Muscle of back (tissue), 3 donors: ENCODE measurements at regions not wholly inside any gene's neighbourhood (a gene's known extent, or its start where the extent isn't known, plus 50 kb on each side); places are given as distances from the start of the nearest gene placed in this dataset.
"Not testable (repeated sequence)": the region's sequence is repeated elsewhere in the genome, so short reads cannot be mapped to it uniquely, and the experiment has no call there.

Experiments
- DNase-seq, 3 donors: peaks; one replicate each; pipeline versions ENCODE4 v3.0.0 to v3.0.0-alpha.2; 2013

DNA sequence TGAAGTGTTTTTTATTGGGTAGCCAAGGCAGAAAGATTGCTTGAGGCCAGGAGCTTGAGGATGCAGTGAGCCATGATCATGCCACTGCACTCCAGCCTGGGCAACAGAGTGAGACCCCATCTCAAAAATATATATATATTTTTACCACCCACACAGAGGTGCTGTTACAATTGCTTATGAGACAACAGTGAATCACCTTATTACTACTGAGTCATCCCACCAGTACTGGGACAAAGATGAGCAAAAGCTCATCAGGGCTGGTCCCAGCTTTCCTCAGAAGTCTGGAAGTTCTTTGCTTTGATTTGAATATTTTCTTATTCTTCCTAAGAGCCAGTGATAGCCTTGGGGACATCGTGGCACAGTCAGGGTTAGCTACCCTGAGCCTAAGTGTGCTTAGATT is 207.7 kb downstream of the SOX2 start:
- peak in 1 of 3 donors; percentile 8 for DNase-seq

DNA sequence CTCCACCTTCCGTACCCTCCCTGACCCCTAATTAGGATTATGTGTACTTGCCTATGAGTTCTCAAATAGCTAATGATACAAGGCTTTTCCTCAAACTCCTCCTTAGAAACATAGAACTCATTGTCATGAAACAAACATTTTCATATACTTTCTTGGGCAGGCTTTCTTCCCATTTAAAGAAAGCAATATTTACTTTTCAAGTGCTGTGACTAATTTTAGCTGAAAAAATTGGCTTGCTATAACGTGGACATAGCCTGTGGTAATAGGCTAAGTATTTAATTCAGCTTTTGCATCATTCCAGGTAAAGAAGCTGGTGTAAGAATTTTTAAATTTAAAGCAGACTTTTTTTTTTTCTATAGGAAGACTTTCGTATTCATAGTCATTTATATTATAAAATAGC is 208.7 kb downstream of the SOX2 start:
- DNase-seq, result no peak

DNA sequence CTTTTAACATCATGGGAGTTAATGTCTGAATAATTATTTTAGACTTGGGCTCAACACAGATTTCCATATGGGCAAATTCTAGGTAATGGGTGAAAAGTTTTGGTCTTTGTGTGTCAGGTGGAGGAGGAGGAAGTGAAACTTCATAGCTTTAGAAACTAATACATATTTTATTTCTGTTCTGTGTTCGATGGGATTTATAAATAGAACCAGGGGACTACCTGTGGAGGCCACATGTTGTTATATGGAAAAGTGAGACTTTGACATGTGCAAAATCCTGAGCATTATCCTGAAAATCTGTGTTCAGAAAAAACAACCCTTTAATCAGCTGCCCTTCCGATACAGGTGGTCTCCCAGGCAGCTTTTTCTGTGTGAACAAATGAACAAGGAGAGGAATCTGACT is 209.5 kb downstream of the SOX2 start:
- DNase-seq, result no peak

DNA sequence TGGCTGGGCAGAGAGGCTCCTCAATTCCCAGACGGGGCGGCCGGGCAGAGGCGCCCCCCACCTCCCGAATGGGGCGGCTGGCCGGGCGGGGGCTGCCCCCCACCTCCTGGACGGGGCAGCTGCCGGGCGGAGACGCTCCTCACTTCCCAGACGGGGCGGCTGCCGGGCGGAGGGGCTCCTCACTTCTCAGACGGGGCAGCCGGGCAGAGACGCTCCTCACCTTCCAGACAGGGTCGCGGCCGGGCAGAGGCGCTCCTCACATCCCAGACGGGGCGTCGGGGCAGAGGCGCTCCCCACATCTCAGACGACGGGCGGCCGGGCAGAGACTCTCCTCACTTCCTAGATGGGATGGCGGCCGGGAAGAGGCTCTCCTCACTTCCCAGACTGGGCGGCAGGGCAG is 214.1 kb downstream of the SOX2 start:
- not testable (repeated sequence) for DNase-seq

DNA sequence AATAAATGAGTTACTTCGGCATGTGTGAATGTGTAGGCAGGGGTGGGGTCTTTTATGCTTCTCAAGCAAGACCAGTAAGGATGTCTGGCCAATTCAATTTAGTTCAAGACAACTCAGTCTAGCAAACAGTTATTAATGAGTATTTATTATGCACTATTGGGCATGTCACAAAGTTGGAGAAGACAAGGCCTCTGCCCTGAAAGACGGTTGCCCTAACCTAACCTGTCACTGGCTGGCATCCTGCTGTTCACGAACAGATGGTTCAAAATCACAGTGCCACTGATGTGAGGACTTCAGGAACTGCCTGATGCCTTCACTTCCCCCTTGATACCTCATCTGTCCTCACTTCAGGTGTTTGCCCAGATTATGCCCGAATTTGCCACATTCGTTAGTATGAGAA is 217.8 kb downstream of the SOX2 start:
- no peak for DNase-seq

DNA sequence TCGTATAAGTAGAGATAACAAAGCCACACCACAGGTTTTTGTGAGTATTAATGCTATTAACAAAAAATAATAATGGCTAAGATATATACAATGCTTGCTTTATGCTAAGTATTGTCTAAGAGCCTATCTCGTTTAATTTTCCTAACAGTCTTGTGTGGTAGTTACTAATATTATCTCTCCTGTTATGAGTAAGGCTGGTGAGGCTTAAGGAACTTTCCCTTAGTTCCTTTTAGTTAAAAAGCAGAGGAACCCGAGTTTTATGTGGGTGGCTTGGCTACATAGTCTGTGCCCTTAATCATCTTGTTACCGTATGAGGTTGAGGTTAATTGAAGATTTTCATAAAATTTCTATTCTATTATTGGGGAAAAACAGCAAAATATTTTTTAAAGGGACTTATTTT is 218.4 kb downstream of the SOX2 start:
- no peak for DNase-seq

DNA sequence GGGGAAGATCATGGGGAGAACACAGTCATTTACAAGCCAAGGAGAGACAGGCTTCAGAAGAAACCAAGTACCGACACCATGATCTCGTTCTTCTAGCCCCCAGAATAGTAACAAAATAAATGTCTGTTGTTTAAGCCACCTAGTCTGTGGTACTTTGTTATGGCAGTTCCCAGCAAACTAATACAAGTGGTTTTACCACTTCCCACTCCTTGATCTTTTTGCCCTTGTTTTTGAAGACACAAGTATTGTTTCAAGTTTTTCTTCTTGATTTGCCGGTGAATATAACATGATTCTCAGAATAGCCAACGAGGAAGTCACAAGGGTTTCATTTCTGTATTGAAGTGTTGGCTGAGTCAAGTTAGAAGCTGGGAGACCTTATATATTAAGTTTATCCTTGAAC is 220.3 kb downstream of the SOX2 start:
- no peak for DNase-seq

DNA sequence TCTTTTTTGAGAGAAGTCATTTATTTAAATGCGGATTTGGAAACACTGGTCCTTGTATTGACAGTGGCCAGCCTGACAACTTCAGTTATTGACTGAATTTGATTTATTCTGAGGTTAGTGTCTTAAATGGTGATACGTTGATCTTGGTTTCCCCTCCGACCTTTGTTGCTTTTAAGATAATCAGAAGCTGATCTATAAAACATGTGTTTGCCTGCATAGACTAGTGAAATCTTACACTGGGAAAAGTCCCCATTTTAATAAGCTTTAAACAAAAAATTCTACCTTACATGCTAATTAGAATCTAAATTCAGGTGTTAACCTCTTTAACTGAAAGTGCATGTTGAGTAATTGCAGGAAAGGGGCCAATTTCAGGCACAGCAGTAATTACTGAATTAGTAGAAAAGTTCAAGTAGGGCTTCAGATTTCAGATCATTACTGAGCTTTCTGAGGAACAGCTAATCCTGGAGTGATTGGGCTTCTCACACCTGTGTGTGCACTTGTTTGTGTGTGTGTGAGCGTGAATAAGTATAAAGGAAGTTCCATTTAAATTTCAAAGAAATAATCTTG is 221.4 kb downstream of the SOX2 start:
- no peak for DNase-seq

DNA sequence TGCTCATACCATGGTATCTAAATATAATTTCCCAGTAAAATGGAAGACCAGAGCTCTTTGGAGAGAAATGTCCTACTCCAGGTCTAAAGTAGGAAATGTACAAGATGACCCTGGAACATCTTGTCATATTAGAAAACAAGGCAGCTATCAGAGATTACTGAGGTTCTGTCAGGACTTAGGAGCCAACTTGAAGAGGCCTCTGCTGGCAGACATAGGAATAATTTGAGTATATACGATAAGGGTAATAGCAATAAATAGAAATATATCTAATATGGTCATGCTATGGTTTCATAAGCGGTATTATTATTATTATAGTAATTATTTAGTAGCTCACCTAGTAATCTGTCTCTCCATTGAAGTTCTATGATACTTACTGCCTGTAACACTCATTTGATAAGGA is 224.2 kb downstream of the SOX2 start:
- DNase-seq, result no peak

DNA sequence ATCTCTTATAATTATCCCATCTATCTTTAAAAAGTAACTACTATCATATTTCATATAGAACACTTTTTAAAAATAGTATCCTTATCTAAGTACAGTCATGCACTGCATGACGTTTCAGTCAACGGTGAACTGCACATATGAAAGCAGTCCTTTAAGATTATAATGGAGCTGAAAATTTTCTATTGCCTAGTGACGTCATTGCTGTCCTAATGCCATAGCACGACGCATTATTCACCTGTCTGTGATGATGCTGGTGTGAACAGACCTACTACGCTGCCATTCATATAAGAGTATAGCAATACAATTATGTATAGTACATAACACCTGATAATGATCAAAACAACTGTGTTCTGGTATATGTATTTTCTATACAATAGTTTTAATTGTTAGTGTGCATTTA is 225.0 kb downstream of the SOX2 start:
- no peak for DNase-seq

DNA sequence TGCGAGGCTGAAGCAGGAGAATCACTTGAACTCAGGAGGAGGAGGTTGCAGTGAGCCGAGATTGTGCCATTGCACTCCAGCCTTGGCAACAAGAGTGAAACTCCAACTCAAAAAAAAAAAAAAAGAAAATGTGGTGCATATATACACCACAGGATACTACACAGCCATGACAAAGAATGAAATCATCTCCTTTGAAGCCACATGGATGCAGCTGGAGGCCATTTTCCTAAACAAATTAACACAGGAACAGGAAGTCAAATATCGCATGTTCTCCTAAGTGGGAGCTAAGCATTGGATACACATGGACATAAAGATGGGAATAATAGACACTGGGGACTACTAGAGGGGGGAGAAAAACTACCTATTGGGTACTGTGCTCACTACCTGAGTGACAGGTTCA is 226.9 kb downstream of the SOX2 start:
- DNase-seq, result not testable (repeated sequence)

DNA sequence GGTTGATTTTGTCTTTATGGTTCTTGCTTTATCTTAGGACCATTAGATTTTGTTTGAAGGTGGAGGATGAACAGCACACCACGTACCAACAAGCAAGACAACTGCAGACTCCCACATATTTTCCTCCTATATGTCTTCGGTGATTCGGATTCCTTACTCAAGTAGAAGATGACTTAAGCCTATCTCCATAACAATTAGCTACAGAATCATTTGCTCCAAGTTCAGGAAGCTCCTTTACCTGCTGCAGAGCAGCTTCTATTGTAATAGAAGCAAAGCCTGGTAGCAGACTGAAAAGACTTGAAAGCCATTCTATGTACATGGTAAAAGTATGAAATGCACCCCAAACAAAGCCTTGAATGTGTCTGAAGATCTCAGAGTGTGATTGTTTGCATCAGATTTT is 229.0 kb downstream of the SOX2 start:
- no peak for DNase-seq

DNA sequence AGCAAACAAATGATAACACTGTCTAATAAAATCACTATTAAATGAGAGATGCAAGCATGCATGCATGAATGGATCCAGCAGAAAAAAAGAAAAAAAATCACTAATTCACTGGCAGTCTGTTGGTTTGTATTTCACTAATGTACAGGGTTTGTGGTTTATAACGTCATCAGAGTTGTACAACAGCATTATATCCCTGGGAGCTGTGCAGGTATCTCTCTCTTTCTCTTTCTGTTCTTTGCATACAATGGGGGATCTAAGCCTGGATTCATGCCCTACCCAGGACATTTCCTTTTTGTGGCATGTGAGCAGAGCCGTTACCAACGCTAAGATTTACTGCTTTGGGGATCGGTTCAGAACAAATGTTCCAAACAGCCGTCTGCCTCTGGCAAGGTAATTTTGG is 229.5 kb downstream of the SOX2 start:
- DNase-seq, result no peak

DNA sequence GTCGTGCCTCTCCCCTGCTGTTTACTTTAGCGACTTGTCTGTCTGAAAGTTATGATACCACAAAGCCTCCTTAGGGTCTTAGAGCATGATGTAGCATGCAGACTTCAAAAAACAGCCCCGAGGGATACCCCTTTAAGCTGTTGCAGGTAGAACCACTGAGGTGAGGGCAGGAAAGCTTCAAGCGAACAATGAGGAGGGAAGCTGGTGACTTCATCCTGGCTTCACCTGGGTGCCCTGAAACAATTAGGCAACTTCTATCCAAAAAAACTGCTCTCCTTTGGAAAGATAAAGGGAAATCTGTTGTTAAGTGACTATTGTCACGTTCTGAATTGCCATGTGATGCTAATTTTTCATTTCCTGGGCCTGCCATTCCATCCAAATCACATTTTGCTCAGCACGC is 231.6 kb downstream of the SOX2 start:
- DNase-seq, result no peak

DNA sequence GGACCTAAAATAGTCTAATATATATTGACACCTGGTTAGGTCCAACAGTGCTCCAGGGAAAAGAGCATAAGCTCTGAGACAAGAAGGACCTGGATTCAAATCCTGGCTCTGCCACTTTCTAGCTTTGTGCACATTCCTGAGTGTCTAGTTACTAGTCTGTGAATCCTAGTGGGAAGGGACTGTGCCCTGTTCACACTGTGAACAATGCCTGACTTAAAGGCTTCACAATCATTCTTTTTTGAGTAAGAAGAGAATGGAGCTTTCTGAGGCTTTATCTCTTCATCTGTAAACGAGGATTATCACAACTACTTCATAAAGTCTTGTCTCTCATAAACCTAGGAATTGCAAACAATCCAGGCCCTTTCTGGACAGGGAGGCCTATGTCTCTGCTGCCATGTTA is 235.9 kb downstream of the SOX2 start:
- no peak for DNase-seq

DNA sequence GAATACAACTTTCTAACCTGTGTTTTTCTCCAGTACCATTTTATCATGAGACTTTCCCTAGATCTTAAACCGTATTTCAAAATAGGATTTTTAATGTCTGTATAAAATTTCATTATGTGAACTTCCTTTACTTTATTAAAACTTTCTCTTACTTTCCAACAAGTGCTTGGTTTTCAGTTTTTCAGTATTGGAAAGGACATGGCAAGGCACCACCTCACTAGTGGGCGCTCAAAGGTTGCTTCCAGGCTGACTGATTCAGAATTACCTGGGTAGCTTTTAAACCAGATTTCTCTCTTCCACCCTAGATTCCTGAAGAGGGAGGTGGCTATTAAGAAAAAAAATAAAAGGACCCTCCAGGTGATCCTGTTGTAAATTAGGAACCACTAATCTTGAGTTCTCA is 236.6 kb downstream of the SOX2 start:
- DNase-seq, result no peak

DNA sequence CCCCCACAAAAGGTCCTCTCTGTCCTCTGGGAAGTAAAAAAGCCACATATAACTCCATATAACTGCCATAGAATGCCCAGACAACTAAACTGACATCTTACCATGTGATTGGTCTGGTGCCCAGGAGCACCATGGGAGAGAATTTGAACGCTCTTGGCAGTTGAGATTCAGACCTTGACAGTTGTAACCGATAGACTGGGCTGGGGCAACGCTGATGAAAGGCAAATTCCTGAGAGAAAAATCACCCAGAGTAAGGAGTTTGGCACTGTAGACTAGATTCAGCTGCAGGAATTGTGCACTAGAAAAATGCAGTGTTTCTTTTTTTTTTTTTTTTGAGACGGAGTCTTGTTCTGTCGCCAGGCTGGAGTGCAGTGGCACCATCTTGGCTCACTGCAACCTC is 240.5 kb downstream of the SOX2 start:
- DNase-seq, result no peak

DNA sequence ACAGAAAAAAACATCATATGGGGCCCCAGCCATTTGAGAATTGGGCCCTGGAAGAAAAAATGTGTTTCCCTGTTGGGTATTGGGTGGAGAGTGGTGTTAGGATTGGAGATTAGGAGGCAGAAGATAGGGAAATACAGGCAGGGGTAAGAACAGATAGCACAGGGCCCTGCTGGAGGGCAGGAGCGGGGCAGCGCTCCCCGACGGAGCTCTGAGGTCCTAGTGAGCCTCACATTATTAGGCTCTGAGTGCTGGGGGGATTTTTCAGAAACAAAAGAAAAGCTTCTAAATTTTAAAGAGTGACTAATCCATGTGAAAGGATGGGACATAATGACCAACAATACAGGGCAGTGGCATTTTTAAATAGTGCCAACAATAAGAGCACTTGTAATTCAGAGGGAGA is 241.2 kb downstream of the SOX2 start:
- no peak for DNase-seq

DNA sequence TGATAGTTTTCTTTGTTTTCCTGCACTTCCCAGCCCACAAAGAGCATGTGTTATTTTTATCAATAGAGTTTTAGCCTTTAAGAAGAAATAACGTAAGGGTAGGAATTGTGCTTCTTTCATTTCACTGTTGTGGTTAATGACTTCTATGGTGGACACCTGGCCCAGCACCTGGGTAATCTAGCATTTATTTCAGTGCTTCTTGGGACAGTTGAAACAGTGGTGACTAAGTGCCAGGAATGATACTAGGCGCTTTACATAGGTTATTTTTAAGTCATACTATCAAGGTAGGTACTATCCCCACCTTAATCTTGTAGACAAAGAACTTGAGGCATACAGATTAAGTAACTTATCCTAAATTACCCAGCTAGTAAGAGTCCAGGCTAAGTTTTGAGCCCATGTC is 243.8 kb downstream of the SOX2 start:
- DNase-seq, result no peak

DNA sequence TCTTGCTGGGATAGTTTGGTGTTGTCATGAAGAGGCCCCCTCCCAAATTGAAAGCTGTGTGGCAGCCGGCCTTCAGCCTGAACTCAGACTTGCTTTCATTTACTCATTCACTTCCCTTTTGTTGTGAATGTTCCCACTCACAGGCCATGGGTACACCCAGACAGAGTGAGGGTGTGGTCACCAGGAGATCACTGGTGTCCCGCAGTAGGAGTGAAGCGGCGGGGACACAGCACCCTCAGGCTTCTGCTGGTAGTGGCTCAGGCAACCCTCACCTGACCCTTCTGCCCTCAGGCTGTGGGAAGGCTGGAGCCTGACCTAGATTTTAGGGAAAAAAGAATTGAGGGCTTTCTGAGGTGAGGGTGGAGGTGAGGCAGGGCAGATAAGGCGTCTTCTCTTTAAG is 244.4 kb downstream of the SOX2 start:
- no peak for DNase-seq

DNA sequence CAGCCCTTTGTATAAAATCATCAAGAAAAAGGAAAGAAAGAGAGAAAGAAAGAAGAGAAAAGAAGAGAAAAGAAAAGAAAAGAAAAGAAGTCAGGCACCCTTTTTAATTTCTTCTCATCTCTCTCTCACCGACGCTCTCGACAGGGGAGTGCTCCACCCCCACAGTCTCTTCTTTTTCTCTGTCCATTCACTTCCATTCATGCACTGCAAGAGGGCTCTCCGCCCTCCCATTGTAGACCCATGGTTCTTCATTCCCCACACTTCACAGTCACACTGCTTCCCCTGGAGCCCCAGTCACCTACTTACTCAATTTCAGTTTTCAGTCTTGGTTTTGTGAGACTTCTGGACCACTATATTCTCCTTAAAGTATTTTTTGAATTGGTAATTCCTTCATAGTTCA is 254.7 kb downstream of the SOX2 start:
- no peak for DNase-seq

DNA sequence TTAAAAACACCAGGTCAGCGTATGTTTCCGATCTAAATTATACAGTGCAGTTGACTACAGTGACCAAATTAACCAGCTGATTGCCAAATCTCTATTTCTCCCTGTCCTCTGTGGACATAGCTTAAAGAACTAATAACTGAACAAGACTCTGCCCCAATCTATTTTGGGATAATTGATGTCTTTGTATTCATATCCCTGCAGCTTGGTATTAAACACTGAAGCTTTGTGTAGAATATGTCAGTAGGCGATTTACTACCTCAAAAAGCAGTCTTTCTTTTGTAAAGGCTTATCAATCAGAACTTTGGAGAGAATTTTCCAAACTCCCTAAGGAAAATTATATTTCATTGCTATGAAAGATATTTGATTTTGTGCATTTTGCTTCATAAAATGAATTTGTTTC is 258.2 kb downstream of the SOX2 start:
- DNase-seq, result no peak

DNA sequence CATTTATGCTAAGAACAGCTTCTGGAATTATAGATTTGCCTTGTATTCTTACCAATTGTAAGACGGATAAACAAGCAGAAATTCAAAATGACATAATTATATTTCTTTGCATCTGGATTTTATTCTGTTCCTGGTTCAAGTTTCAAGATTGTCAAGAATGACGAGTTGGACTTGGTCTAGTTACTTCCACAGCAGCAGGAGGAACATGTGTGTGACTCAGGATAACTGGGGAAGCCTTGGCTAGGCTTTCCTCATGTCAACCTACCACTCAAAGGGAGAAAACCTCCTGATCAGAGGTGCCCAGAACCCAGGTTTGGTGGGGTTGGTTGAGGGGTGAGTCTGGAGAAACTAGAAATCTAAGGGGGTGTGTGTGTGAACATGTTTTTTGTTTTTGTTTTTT is 259.7 kb downstream of the SOX2 start:
- no peak for DNase-seq

DNA sequence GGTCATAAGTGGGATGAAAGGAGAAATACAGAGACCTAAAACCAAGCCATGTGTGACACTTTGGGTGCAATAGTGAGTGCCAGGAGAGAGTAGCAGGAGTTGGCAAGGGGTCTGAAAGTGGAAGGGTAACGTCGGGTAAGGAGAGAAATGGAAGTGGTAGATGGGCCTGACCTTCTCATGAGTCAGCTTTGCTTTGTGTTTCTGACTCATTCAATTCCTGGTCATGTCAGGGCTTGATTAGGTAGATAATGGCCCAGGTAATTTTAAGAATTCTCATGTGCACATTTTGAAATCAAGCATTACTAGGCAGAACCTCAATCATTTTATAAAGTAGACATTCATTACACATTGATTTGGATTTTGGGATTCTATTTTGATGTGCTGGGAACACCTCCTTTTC is 262.5 kb downstream of the SOX2 start:
- DNase-seq, result no peak

DNA sequence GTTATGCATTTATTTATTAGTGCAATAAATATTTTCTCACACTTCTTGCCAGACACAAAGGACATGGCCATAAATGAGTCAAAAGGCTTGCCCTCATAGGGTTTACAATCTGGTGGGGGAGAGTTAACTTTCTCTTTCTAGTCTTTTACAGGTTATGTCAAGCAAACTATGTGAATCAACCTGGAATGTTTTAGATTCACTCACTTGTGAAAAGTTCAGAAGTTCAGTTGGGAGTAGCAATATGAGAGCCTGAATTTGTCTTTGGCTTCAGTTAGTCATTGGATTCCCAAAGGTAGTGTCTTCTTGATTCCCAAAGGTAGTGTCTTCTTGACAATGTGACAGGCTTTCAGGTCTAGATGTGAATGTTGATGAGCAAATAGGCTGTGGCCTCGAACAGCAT is 264.8 kb downstream of the SOX2 start:
- DNase-seq, result no peak
